Skeletal muscle cell (primary cell): ENCODE measurements at regions not wholly inside any gene's neighbourhood (a gene's known extent, or its start where the extent isn't known, plus 50 kb on each side); places are given as distances from the start of the nearest gene placed in this dataset.
"Not testable (repeated sequence)": the region's sequence is repeated elsewhere in the genome, so short reads cannot be mapped to it uniquely, and the experiment has no call there.

ENCODE experiments used
- DNase-seq: peaks from one replicate; pipeline ENCODE4 v3.0.0-alpha.2; 2010; ENCODE audit warnings: low read depth
- H3K4me3 ChIP-seq: 2 replicates; pipeline ENCODE4 v1.5.1; 2011; ENCODE audit warnings: low read depth, mild to moderate bottlenecking, control low read depth, low read length, moderate library complexity

- DNase-seq: no peak
- no peak overlapping the region for H3K4me3 ChIP-seq
Observed at GRCh38 chr20:48421547-48421946, 406.3 kb downstream of the PREX1 start.

GRCh38 chr20:48420176-48420575, 407.6 kb downstream of the PREX1 start:
- no peak for DNase-seq
- H3K4me3 ChIP-seq: no peak overlapping the region

GRCh38 chr20:48419173-48419572, 408.6 kb downstream of the PREX1 start:
- H3K4me3 ChIP-seq: no peak overlapping the region
- DNase-seq: no peak

GRCh38 chr20:48416002-48416401, 411.8 kb downstream of the PREX1 start:
- no peak for DNase-seq
- no peak overlapping the region for H3K4me3 ChIP-seq

- no peak overlapping the region for H3K4me3 ChIP-seq
- DNase-seq: no peak
Observed at GRCh38 chr20:48414786-48415185, 413.0 kb downstream of the PREX1 start.

GRCh38 chr20:48411919-48412522, 415.8 kb downstream of the PREX1 start:
- no peak for DNase-seq
- no peak overlapping the region for H3K4me3 ChIP-seq

GRCh38 chr20:48411245-48411644, 416.6 kb downstream of the PREX1 start:
- no peak for DNase-seq
- no peak overlapping the region for H3K4me3 ChIP-seq

GRCh38 chr20:48409055-48409615, 418.7 kb downstream of the PREX1 start:
- no peak overlapping the region for H3K4me3 ChIP-seq
- DNase-seq: no peak

- H3K4me3 ChIP-seq: no peak overlapping the region
- no peak for DNase-seq
Observed at GRCh38 chr20:48407710-48408109, 420.1 kb downstream of the PREX1 start.

GRCh38 chr20:48406912-48407340, 420.9 kb downstream of the PREX1 start:
- no peak overlapping the region for H3K4me3 ChIP-seq
- DNase-seq: no peak

GRCh38 chr20:48406498-48406897, 421.3 kb downstream of the PREX1 start:
- H3K4me3 ChIP-seq: no peak overlapping the region
- no peak for DNase-seq

GRCh38 chr20:48405909-48406308, 421.9 kb downstream of the PREX1 start:
- H3K4me3 ChIP-seq: no peak overlapping the region

GRCh38 chr20:48404598-48404997, 423.2 kb downstream of the PREX1 start:
- DNase-seq: no peak
- H3K4me3 ChIP-seq: no peak overlapping the region

More at GRCh38 chr20:48405909-48406308, 421.9 kb downstream of the PREX1 start:
- DNase-seq: no peak

GRCh38 chr20:48403167-48403761, 424.5 kb downstream of the PREX1 start:
- H3K4me3 ChIP-seq: no peak overlapping the region
- DNase-seq: no peak

- DNase-seq: no peak
- H3K4me3 ChIP-seq: no peak overlapping the region
Observed at GRCh38 chr20:48401359-48401758, 426.4 kb downstream of the PREX1 start.

GRCh38 chr20:48400009-48400408, 427.8 kb downstream of the PREX1 start:
- no peak for DNase-seq
- no peak overlapping the region for H3K4me3 ChIP-seq

- DNase-seq: no peak
- no peak overlapping the region for H3K4me3 ChIP-seq
Observed at GRCh38 chr20:48398506-48399449, 429.0 kb downstream of the PREX1 start.

GRCh38 chr20:48396981-48397861, 430.6 kb downstream of the PREX1 start:
- H3K4me3 ChIP-seq, DNase-seq: not testable (repeated sequence)
